HTR-8/SVneo (cell line): ENCODE measurements at regions not wholly inside any gene's neighbourhood (a gene's known extent, or its start where the extent isn't known, plus 50 kb on each side); places are given as distances from the start of the nearest gene placed in this dataset.
"Not testable (repeated sequence)": the region's sequence is repeated elsewhere in the genome, so short reads cannot be mapped to it uniquely, and the experiment has no call there.

Source experiments
- DNase-seq: peaks from one replicate; pipeline ENCODE4 v3.0.0; 2011; ENCODE audit warnings: low spot score, mixed read lengths; ENCODE audit not compliant: insufficient read length
- FAIRE-seq: peaks from 2 replicates; lab custom pipeline; 2011; peaks lifted over from hg19 to GRCh38; lab: Jason Lieb, UNC

- no peak for FAIRE-seq
- no peak for DNase-seq
Measured at GRCh38 chr21:27382404-27382803, 415.5 kb upstream of the ADAMTS5 start.

DNA sequence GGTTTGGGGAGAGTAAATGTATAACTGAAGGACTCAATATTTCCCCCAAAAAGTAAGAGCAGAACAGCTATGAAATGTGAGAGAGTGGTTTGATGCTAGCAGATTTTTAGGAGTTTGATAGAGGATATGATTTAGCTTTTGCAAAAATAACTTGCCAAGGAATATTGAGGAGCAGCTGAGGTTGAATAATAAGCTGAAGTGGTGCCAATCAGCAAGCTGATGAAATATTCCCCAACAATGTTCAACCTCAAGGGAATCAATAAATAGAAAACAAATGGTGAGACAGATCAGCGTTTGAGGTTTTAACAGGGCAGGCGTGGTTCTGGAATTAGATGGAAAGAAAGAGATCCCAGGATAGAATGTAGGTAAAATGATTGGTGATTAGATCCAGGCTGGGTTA lies 413.4 kb upstream of the ADAMTS5 start:
- DNase-seq (no peak), FAIRE-seq (no peak)

- DNase-seq: no peak
- no peak for FAIRE-seq
Measured at GRCh38 chr21:27379354-27379753, 412.5 kb upstream of the ADAMTS5 start.

DNA sequence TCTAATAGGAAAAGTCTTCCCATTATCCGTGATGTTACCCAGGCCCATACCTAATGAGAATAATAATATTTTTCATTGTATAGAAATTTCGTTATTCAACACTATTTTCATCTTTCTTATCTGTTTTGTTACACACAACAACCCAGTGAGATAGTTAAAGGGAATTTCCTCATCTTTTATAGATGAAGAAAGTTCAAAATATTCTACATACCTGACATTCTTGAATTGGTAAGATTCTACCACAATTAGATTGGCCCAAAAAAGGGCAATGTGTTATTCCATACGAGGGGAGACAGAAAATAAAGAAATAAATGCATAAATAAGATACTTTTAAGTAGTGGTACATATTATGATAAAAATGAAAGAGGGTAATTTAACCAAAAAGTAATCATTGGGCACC lies 405.5 kb upstream of the ADAMTS5 start:
- FAIRE-seq (no peak), DNase-seq (no peak)

DNA sequence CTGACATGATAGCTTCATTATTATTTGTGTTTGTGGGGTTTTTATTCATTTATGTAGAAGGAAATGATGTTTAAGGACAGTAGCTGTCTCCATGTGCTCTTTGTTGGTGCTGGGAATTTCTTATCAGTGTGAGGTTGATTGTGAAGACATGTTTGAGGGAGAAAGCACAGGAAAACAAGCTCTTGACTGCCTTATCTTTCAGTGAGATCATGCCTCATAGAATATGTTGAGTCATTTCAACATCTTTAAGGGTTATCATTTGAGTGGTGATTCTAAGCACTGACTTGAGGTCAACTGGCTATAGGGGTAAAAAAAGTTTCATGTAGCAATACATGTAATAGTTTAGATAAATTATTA lies 405.1 kb upstream of the ADAMTS5 start:
- no peak for FAIRE-seq
- peak; percentile 15 for DNase-seq

DNA sequence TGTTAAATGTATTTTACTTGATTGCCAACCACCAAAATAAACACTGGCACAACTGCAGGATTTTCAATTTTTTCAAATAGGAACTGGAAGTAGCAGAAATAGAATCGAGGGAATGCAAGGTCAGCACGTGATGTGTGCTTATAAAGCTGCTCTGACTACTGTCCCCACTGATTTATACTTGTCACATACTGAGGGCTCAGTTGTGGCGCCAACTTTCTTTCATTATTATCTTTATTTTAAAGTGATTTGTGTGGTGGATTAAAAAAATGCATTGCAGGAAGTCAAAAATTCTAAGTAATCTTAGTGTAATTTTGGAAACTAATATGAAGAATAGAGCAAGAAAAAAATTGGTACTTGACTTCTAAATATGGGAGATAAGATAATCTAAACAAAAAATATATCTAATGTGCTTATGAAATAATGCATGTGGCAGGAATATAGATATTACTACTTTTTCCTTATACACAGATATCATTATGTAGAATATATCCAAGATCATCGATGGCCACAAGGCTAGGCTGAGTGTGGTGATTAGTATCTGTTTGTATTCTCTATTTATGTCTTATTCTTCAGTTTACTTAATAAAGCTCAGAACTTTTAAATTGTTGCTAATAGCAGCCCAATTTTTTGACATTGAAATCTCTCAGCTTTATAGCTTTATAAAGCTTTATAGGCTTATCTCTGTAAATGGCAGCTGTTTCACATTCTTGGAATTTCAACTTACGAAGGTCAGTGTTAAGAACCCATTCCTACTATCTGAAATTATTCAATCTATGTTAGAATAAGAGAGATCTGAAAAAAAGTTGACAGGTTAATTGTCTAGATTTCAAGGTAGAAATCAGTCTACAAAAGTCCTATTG lies 404.5 kb upstream of the ADAMTS5 start:
- no peak for FAIRE-seq

DNA sequence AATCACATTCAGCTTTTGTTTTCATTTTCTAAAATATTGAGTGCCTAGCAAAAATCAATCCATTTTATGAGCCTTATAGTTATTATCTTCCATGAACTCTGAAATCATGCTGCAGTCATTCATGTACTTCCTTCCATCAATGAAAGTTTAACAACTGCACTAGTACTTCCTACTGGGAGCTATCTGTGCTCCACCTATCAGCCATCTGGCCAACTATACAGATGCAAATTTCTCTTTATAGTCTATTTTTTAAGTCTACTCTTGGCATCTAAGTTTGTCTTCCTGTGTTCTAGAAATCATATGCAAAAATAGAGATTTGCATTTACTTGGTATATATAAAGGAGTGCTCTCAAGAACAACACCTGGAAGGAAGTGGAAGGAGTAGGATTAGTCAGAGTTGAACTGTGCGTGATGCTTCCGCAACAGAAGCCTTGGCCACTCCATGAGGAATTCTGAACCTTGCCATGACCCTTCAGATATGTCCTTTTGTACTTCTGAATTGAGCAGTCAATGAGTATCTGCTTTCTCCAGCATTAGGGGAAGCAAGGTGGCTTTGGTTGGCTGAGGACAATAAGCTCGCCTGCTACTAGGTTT lies 403.2 kb upstream of the ADAMTS5 start:
- no peak for FAIRE-seq
- no peak for DNase-seq

More for the DNA sequence above, 404.5 kb upstream of the ADAMTS5 start:
- DNase-seq: no peak

DNA sequence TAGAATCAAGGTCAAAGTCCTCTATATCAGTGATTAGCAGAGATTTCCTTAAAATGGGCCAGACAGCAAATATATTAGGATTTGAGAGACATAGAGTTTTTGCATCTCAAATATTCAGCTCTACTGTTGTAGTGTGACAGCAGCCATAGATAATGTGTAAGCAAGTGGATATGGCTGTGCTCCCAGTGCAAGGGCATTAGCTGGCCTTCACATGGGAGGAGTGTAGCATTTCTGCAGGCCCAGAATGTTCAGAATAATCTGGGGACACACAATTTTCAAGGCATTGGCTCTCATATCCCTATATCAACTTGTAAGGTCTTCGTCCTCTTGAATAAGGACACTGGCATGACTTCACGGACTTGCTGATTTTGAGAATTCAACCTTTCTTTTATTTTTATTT lies 402.3 kb upstream of the ADAMTS5 start:
- DNase-seq (no peak), FAIRE-seq (no peak)

- FAIRE-seq (no peak), DNase-seq (no peak)
Measured at GRCh38 chr21:27366646-27367235, 399.9 kb upstream of the ADAMTS5 start.

DNA sequence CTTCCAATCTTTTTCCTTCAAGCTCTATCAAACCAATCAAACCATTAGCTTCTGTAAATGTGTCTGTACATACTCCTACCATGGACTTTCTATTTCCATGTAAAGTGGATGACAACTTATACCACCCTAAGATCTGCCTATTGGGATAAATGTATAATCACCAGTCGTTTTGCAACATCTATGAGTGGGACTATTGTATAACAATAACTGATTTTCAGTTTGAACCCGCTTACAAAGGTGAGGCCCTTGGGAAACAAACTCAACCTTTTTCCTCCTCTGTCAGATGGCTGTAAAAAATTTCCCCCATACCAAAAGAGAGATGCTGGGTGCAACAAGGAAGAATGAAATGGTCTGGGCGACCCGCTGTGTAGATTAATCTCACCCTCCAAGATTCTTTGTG lies 399.1 kb upstream of the ADAMTS5 start:
- DNase-seq (no peak), FAIRE-seq (no peak)

GRCh38 chr21:27365394-27365793 lies 398.5 kb upstream of the ADAMTS5 start:
- FAIRE-seq (no peak), DNase-seq (no peak)

DNA sequence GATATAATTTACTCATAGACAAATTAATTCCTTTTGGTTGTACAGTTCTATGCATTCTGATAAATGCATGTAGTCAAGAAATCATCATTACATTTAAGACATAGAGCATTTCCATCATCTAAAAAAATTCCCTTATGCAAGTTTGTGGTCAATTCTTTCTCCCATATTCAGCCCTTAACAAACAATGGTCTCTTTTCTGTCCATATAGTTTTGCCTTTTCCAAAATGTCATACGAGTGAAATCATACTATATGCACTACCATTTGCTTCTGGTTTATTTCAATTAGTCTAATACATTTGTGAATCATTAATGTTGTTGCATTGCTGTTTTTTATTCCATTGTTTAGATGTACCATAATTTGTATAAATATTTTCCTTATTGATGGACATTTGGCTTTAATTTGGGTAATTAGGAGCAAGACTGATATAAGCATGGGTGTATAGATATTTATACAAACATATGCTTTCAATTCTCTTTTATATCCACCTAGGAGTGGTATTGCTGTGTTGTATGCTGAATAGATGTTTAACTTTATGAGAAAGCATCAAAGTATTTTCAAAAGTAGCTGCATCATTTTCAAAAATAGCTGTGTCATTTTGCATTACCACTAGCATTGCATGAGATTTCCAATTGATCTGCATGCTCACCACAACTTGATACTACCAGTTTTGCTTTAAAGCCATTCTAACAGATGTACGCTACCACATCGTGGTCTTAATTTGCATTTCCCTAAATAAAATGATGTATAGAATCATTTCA lies 397.0 kb upstream of the ADAMTS5 start:
- FAIRE-seq: no peak
- DNase-seq: no peak

DNA sequence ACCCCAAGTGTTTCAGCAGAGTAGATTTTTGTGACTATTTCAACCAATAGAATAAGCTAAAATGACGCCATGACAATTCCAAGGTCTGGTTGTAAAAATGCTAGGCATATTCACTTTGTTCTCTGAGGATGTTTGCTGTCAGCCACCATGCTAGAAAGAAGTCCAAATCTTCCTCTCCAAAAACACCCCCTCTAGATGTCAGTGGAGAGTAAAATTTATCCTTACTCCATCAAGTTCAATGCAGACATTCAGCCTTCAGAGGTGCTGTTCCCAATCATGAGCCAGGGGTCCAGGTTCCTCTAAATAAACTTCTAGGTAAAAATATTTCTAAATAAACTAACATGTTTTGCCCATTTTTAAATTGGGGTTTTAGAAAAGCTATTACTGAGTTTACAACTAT lies 395.4 kb upstream of the ADAMTS5 start:
- FAIRE-seq: no peak
- DNase-seq: no peak

GRCh38 chr21:27359141-27359540 lies 392.3 kb upstream of the ADAMTS5 start:
- DNase-seq (peak; percentile 12), FAIRE-seq (no peak)

GRCh38 chr21:27352885-27353284 lies 386.0 kb upstream of the ADAMTS5 start:
- DNase-seq: no peak
- FAIRE-seq: no peak

DNA sequence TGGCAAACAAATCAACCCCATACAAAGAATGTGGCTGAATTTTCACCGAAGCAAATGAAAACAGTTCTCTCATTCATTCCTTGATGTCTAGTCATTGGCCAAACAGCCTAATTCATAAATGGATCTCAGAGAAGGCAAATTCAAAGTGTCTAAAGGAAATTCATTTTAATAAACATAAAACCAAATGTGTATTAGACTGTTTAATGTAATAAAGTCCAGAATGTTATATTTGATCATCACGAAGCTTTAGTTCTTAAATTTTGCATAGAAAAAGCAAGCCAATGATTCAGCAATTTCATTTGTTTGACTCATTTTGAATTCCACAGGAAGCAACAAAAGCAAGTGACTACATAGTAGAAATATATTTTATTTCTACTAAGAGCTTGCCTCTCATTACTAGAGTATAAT lies 379.2 kb upstream of the ADAMTS5 start:
- DNase-seq (no peak), FAIRE-seq (no peak)

DNA sequence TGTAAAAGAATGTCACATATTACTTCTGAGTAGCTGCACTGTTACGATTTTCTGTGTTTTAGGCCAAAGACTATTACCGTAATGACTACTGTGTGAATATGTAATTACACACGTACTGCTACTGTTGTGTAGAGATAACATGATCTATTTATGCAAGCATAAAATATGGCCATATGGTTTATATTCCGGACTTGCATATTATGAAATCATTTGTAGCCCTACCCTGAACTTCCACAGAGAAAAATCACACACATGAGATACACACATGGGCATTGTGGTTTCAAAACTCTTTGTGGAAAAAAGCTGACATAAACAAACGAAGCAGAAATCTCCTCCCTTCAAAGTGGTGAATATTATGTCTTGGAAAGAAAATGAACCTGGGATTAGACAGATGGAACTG lies 373.0 kb upstream of the ADAMTS5 start:
- no peak for FAIRE-seq
- DNase-seq: no peak

- FAIRE-seq: not testable (repeated sequence)
Measured at GRCh38 chr21:27338007-27338406, 371.1 kb upstream of the ADAMTS5 start.

DNA sequence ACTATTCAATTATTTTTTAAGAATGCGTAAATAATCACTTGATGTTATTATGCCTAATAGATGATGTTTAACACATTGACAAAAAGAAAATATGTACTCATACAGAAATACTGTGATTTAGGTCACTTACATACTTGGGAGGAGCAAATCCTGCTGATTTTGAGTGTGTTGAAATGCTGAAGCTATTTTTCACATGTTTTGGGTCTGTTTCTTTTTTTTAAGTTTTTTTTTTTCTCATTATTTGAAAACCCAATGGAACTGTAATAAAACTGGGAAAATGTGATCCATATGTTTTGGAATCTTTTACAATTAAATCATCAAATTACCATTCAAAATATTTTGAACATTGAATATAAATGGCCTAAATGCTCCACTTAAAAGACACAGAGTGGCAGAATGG lies 366.2 kb upstream of the ADAMTS5 start:
- DNase-seq: no peak
- FAIRE-seq: no peak

More at GRCh38 chr21:27338007-27338406, 371.1 kb upstream of the ADAMTS5 start:
- not testable (repeated sequence) for DNase-seq

DNA sequence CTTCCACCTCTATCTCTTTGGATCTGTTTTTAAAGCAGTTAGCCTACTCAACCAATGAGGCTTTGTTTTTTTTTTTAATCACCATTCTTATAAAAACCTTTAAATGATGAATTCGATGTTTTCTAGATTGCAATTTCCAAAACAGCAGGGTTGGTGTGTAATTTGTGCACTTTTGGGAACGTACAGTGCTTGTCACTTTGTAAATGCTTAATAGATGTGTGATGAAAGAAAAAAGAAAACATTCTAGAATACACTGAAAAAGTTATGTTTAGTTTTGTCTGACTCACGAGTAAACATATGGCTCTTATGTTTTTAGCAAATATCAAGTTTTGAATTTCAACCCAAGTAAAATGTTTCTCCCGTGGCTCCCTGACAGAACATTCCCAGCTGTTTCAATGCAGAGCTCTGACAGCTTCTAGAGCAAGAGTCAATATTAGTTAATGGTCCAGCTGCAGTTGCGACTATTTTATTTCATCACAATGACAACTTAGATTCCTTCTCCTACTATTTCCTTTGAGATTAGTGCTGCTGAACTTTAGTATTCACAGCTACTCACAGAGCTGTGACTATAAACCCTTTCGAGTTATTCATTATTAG lies 362.5 kb upstream of the ADAMTS5 start:
- DNase-seq: no peak
- FAIRE-seq: no peak
